ENCODE measurements at regions not wholly inside any gene's neighbourhood (a gene's known extent, or its start where the extent isn't known, plus 50 kb on each side); places are given as distances from the start of the nearest gene placed in this dataset.

DNA sequence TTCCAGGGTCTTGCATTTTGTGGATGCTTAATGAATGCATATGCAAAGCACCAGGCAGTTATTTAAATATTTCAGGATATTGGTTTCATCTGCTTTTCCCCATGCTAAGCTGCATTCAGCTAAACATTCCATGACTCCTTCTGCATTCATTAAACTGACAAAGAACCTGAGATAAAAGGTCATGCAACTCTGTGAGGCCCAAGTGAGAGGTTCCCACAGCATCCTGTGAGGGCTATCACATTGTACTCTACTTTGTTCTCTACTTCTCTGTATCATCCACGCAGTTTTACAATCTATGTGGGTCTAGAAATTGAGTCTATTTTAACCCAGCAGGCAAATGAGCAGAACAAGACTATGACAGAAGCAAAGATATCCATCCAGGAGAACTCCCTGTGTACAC, 86.4 kb upstream of the PRSS16 start:
- no peak for DNase-seq
- Histone ChIP-seq H3K4me1 (ENCODE audit: insufficient read depth) (no peaks in the 10 kb centered on the region), H3K27me3 (no peaks in the 10 kb centered on the region), H3K9me3 (no peaks in the 10 kb centered on the region), H3K4me3 (no peak overlapping the region), H3K36me3 (no peaks in the 10 kb centered on the region), H3K27ac (no peak overlapping the region)
- 23 to 48% (median 26%) methylated on average over 1 of the region's 1 CpG for WGBS, 3 donors
- intact Hi-C loops (cut with DNase I), result no loop called here
- no peak for TF ChIP-seq POLR2A (IDR thresholded peaks at IDR 0.05)
- TF ChIP-seq, protein P1, sequence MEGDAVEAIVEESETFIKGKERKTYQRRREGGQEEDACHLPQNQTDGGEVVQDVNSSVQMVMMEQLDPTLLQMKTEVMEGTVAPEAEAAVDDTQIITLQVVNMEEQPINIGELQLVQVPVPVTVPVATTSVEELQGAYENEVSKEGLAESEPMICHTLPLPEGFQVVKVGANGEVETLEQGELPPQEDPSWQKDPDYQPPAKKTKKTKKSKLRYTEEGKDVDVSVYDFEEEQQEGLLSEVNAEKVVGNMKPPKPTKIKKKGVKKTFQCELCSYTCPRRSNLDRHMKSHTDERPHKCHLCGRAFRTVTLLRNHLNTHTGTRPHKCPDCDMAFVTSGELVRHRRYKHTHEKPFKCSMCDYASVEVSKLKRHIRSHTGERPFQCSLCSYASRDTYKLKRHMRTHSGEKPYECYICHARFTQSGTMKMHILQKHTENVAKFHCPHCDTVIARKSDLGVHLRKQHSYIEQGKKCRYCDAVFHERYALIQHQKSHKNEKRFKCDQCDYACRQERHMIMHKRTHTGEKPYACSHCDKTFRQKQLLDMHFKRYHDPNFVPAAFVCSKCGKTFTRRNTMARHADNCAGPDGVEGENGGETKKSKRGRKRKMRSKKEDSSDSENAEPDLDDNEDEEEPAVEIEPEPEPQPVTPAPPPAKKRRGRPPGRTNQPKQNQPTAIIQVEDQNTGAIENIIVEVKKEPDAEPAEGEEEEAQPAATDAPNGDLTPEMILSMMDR (IDR thresholded peaks at IDR 0.05), result no peak

DNA sequence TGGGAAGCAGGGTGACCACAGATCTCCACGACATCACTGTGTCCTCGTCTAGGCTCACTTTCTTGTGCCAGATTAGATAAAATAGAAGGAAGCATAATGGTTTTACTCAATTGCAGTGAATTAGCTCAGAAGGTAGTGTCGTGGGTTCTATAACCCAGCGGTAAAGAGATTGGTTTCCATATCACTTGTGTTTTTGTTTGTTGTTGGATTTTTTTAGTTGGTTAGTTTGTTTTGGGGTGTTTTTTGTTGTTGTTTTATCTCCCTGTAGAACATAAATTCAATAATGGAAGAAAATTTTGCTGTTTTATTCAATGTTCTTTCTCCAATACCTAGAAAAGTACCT, 85.9 kb upstream of the PRSS16 start:
- WGBS, 3 donors, result 46 to 52% (median 50%) methylated on average over 4 of the region's 4 CpGs

DNA sequence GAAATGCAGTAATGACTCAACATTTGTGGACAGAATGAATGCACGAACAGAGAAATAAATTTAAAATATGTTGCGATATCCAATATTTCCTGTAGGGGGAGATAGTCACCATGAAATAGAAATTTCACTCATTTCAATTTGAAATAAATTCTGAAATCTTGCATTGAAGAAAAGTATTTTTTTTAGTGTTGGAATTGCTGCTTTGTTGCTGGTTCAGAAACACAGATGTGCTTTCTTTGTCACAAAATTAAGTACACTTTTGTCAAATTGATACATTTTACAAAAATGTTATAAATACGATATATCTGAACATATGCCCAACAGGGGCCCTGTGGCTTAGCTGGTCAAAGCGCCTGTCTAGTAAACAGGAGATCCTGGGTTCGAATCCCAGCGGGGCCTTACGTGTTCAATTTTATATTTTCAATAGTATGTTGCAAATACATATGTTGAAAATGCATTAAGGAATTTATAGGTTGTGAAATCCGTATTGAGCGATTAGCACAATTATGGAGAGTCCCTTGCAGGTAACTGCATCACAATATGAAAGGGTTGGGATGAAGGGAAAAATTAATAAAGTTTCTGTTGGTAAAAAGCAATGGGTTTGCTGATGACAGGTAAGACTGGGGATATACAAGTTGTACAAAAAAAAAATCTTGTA, 85.4 kb upstream of the PRSS16 start:
- intact Hi-C loops (cut with DNase I), result no loop called here
- 7 to 12% (median 10%) methylated on average over 9 of the region's 9 CpGs for WGBS, 3 donors

More for the DNA sequence above, 85.9 kb upstream of the PRSS16 start:
- no peak overlapping the region for H3K4me3 ChIP-seq
- no peaks in the 10 kb centered on the region for H3K9me3 ChIP-seq
- intact Hi-C loops (cut with DNase I), result no loop called here
- DNase-seq, result no peak
- H3K27ac ChIP-seq, result no peak overlapping the region
- TF ChIP-seq EP300 (IDR thresholded peaks at IDR 0.05) (no peak), POLR2A (IDR thresholded peaks at IDR 0.05) (no peak)
- TF ChIP-seq, protein P1 (IDR thresholded peaks at IDR 0.05), result no peak
- no peaks in the 10 kb centered on the region for H3K36me3 ChIP-seq
- H3K4me1 ChIP-seq (ENCODE audit: insufficient read depth), result no peaks in the 10 kb centered on the region
- H3K27me3 ChIP-seq, result no peaks in the 10 kb centered on the region

DNA sequence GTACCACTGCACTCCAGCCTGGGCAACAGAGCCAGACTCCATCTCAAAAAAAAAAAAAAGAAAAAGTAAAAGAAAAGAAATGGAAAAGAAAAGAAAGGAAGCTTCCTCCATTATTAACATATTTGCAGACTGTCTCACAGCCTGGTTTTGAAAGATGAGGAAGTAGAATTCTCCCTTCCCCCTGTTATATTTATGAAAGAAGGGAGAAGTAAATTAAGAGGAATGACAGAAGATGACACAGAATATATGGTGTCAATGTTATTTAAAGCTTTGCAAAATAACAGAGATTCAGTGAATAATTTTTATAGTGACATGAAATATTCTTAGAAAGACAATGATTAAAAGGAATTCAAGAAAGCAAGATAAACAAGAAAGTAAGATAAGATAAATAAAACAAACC, 83.7 kb upstream of the PRSS16 start:
- no peaks in the 10 kb centered on the region for H3K4me1 ChIP-seq (ENCODE audit: insufficient read depth)
- no peak for TF ChIP-seq EP300 (IDR thresholded peaks at IDR 0.05)
- TF ChIP-seq, protein P1 (IDR thresholded peaks at IDR 0.05), result no peak
- no peak overlapping the region for H3K27ac ChIP-seq
- DNase-seq, result no peak
- H3K27me3 ChIP-seq, result no peaks in the 10 kb centered on the region
- no peak overlapping the region for H3K4me3 ChIP-seq
- intact Hi-C loops (cut with DNase I), result no loop called here
- no peaks in the 10 kb centered on the region for H3K9me3 ChIP-seq
- H3K36me3 ChIP-seq, result no peaks in the 10 kb centered on the region

More for the DNA sequence above, 85.4 kb upstream of the PRSS16 start:
- Histone ChIP-seq H3K9me3 (no peaks in the 10 kb centered on the region), H3K27ac (no peak overlapping the region), H3K4me3 (no peak overlapping the region), H3K27me3 (no peaks in the 10 kb centered on the region), H3K36me3 (no peaks in the 10 kb centered on the region), H3K4me1 (ENCODE audit: insufficient read depth) (no peaks in the 10 kb centered on the region)
- DNase-seq, result peak in 3 of 5 donors; percentile 29 to 61 (median 52)
- TF ChIP-seq EP300 (IDR thresholded peaks at IDR 0.05) (no peak), POLR2A (IDR thresholded peaks at IDR 0.05) (no peak)
- TF ChIP-seq, protein P1 (IDR thresholded peaks at IDR 0.05), result peak; percentile 48 to 74 (median 71)

Data from ovary (tissue), 7 donors.